Limb (tissue), 2 donors: ENCODE measurements at regions not wholly inside any gene's neighbourhood (a gene's known extent, or its start where the extent isn't known, plus 50 kb on each side); places are given as distances from the start of the nearest gene placed in this dataset.
"Not testable (repeated sequence)": the region's sequence is repeated elsewhere in the genome, so short reads cannot be mapped to it uniquely, and the experiment has no call there.

ENCODE experiments used
- DNase-seq, 2 donors: peaks; one replicate each; pipeline ENCODE4 v3.0.0-alpha.2; 2016; ENCODE audit errors: extremely low spot score in 2 of 2

DNA sequence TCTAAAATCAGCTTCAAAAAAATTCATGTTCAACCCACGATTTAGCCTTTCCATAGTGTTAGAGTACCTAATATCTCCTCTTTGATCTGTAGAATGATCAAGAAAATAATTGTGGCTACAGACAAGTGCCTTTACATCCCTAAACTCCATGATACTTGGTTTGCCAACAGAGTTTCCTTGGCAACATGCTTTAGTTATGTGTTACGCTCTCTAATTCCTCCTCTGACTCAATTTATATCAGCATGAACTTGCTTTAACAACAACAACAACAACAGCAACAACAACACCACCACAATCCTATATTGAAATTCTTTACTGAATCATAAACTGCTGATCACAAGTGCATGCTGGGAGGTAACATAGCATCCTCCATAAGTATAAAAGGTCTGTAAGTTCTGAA, 757.8 kb downstream of the CDH11 start:
- DNase-seq: no peak

DNA sequence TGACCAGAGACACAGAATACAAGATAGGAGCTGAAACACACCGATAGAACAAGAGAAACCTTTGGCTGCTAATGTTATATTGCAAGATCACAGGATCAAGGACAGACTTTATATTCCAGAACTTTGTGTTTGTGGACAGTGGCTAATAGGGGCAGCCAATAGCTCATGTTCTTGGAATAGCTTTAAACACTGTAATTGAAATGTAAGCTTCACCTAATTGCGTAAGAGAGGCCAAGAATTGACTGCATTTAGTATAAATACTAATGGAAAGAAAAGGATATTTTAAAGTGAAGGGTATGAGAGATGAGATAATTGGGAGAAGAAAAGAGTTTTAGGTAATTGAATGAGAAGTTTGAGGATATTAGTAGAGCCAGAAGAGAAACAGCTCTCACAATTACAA, 758.8 kb downstream of the CDH11 start:
- no peak for DNase-seq

DNA sequence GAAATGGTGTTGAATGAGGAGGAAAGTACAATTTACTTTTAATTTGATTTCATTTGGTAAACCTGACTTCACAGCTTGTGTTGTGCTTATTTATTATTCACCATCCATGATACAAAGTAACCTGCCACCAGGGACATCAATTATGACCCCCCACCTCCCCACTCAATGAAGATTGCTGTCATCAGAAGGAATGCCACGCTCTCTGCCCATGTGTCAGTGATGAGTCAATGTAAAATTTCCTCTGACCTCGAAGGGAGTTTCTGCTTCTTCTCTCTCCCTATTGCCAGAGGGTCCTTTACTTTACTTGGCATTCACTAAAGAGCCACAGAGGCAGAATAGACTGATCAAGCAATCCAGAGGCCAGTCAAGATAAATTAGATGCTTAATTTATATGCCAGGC, 759.7 kb downstream of the CDH11 start:
- no peak for DNase-seq

DNA sequence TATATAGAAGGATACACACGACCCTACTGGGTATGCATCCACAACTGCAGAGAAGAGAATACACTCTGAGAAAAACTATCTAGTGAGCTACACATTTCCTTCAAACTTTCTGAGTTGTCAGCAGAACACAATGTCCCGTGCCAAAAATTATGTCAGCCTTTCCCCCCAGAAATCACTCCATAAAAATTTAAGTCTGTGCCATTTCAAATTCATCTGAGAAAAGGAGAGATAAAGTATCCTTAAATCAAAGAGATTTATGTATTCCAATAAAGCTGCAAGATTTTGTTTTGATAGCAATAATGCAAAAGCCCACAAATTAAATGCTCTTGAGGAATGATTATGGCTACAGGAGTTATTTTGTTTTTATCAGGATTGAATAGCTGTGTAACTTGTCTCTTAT, 760.1 kb downstream of the CDH11 start:
- no peak for DNase-seq

DNA sequence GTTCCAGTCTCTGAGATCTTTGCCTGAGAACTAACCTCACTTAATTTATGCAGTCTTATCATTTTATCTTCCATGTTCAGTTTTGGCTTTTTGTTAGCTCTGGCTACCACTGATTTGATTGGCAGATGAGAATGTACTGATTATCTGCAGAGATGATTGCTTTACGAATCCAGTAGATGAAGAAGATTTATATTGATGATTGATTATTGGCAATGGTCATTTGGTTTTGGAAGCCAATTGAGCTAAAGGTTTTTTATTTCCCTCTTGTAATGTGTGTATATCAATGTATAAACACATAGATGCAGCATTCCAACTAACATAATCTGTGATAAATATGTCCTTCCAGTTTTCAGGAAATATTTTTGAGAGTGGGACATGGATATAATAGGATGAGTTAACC, 763.6 kb downstream of the CDH11 start:
- no peak for DNase-seq

DNA sequence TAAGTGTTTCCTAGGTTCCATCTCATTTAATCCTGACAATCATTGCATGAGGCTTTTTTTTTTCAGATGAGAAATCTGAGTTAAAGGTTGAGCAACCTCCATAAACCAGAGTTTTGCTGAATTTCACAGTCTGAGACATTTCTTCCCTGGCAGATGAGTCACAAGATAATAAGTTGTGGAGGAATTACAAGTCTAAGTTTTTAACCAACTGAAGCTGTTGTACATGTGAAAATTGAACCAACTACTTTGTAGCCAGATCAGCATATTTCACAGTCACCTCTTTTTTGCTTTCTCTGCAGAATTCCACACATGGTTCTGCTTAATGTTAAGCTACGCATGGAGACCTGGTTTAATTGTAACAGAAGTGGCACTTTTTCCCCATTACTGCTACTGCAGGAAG, 765.6 kb downstream of the CDH11 start:
- no peak for DNase-seq

DNA sequence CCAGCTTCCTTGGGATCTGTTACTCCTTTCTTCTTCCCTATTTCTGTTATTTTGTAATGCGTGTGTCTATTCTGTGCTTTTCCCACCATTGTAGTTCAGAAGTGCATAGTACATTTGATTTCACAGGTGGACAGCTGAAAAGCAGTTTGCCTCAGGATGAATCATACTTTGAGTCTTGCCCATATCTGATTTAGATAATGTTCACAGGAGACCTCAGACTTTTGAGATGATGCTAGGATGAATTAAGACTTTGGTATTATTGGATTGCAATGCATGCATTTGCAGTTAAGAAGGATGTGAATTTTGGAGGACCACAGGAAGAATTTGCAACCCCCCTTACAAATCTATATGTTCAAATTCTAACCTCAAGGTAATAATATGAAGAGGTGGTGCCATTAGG, 769.6 kb downstream of the CDH11 start:
- no peak for DNase-seq

DNA sequence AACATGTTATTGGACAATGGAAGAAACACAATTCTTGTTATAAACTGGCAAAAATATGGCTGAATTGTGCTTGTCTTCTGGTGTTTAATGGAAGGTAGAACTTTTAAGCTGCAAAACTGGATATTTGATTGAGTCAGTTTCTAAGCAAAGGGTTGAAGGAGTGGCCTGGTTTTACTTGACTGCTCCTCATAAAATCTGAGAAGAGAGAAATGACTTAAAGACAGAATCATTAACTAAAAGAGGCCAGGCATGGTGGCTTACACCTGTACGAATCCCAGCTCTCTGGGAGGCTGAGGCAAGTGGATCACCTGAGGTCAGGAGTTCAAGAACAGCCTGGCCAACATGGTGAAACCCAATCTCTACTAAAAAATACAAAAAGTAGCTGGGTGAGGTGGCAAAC, 770.7 kb downstream of the CDH11 start:
- no peak for DNase-seq

DNA sequence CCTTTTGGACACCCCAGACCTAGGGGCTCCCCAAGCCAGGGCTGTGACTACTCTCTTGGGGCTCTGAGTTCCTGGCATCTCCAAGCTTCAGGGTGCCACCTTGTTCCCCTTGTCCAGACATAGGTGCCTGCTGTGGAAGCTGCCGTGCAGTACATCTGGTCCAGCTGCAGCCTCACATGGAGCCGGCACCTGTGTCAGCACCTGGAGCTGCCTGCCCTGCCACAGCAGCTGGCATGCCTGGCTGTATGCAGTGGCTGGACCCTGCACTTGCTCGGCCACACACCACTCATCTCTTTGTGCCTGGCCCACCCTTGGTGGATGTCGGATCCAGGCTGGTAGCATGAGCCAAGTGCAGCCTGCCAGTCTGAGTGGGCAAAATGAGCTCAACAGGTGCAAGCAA, 775.8 kb downstream of the CDH11 start:
- DNase-seq: no peak

DNA sequence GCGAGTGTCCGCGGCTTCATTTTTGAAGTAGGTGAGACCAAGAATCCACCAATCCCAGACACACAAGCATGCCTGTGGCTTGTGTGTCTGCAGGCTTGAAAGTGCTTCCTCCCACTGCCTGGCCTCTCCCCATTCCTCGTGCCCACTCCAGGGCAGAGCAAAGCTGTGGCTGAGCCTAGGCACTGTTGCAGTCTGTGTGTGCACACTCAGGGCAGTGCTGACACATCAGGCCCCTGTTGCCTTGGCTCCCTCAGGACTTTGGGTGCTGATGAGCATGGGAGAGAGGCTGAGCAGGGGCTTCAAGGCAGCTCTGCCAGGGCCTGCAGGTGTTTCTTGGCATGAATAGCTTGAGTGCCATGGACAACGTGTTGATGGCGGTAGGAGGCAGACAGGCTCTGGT, 776.7 kb downstream of the CDH11 start:
- DNase-seq: no peak

DNA sequence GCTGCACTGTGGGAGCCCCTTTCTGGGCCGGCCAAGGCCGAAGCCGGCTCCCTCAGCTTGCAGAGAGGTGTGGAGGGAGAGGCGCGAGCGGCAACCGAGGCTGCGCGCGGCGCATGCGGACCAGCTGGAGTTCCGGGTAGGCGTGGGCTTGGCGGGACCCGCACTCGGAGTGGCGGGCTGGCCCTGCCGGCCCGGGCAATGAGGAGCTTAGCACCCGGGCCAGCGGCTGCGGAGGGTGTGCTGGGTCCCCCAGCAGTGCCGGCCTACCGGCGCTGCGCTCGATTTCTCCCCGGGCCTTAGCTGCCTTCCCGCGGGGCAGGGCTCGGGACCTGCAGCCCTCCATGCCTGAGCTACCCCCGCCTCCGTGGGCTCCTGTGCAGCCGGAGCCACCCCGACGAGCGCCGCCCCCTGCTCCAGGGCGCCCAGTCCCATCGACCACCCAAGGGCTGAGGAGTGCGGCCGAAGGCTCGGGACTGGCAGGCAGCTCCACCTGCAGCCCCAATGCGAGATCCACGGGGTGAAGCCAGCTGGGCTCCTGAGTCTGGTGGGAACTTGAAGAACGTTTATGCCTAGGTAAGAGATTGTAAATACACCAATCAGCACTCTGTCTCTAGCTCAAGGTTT, 777.9 kb downstream of the CDH11 start:
- DNase-seq: not testable (repeated sequence)

DNA sequence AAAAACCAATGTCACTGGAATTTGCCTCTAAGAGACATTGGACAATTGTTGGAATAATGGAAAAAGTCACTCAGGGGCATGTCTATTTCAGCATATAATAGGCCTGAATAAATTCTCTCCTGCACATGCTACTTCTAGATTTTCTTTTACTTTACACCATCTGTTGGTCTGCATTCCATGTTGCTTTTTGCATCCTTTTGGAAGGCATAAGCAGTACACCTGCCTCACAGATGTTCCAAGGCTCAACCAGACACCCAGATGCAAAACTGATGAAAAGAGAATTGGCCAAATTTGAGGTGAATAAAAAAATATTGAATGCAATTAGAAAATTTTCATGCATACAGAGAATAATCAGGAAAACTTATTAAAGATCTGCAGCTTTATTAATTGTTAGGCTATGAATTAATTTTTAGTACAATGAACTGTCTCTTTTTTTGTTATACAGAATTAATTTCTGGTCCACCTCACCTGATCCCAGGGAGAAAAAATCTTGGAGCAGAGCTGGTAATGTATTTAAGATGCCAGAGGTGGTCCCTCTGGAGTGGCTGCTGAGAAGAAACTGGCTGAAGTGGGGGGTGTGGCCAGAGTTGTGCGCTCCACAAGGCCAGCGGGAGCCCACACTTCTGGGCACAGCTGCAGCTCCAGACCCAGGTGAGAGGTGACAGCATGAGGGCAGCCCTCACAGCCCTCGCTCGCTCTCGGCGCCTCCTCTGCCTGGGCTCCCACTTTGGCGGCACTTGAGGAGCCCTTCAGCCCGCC, 778.6 kb downstream of the CDH11 start:
- no peak for DNase-seq

DNA sequence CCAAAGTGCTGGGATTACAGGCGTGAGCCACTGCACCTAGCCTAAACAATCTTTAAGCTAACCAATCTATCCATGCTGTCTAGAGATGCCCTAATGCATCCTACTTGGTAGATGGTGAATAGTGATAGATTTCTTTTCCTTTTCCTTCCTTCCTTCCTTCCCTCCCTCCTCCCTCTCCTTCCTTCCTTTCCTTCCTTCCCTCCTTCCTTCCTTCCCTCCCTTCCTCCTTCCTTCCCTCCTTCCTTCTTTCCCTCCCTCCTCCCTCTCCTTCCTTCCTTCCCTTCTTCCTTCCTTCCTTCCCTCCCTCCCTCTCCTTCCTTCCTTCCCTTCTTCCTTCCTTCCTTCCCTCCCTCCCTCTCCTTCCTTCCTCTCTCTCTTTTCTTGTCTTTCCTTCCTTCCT, 780.5 kb downstream of the CDH11 start:
- DNase-seq: not testable (repeated sequence)

DNA sequence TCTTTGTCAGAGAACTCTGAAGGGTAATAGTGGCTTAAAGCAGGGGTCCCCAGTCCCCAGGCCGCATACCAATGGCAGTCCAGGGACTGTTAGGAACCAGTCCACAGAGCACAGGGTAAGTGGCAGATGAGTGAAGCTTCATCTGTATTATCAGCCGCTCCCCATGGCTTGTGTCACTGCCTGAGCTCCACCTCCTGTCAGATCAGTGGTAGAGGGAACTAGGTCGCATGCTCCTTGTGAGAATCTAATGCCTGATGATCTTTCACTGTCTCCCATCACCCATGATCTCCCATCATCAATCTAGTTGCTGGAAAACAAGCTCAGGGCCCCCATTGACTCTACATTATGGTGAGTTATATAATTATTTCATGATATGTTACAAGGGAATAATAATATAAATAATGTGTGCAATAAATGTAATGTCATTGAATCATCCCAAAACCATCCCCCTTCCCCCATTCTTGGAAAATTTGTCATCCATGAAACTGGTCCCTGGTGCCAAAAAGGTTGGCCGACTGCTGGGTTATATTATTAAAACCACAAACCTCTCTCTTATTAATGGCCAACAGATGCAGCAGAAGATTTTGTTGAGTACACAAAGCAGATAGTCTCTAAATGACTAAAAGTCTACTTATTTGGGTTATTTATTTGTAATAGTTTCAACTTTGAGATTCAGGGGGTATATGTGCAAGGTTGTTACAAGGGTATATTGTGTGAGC, 782.7 kb downstream of the CDH11 start:
- DNase-seq: no peak

DNA sequence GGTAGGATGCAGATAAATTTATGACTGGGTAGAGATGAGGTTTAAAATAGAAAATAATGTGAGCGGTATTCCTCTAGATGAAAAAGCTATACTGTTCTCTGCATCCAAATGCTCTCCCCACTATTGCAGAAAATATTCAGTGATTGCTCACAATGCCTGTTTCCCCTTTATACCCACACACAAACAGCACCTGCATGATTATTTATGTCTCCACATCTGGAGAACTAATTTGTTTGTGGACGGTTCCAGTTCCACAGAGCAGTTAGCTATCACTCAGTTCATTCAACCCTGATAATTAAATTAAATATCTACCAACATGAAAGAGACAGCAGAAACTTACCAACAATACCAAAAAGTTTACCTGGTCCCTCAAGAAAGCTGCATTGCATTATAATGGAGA, 800.0 kb downstream of the CDH11 start:
- DNase-seq: no peak

DNA sequence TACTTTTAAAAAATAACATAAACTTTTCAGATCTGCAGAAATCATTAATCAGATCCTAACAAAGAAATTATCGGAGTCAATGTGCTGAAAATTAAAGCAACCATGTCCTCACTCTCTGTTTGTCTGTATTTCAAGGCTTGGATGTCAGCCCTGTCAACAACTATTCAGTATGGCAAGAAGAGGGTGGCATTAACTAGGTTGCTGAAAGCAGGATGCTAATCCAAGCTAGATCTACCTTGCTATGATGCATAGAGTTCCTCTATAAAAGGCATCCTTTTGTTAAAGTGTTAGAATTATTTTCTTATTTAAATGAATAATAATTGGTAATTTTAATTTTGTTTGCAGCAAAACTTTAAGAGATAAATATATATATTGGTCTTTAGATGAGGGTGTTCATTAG, 800.8 kb downstream of the CDH11 start:
- no peak for DNase-seq

DNA sequence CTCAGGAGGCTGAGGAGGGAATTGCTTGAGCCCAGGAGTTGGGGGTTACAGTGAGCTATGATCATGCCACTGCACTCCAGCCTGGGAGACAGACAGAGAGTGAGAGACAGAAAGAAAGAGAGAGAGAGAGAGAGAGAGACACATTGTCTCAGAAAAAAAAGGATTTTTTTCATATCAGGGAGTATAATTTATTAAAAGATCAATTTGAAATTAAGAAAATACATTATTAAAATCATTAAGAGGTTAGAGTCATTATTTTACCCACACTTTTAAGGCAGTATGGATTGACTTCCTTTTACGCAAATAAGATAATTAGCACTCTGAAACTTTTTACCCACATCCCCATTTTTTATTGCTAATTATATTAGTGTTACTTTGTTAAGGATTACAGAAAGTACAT, 804.3 kb downstream of the CDH11 start:
- no peak for DNase-seq

DNA sequence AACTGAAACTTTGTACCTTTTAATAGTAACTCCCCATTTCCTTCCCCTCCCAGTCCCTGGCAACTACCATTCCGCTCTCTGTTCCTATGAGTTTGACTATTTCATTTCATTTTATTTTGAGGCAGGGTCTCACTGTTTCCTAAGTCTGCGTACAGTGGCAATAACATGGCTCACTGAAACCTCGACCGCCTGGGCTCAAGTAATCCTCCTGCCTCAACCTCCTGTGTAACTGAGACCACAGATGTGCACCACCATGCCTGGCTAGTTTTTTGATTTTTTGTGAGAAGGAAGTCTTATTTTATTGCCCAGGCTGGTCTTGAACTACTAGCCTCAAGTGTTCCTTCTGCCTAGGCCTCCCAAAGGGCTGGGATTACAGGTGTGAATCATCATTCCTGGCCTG, 808.1 kb downstream of the CDH11 start:
- no peak for DNase-seq

DNA sequence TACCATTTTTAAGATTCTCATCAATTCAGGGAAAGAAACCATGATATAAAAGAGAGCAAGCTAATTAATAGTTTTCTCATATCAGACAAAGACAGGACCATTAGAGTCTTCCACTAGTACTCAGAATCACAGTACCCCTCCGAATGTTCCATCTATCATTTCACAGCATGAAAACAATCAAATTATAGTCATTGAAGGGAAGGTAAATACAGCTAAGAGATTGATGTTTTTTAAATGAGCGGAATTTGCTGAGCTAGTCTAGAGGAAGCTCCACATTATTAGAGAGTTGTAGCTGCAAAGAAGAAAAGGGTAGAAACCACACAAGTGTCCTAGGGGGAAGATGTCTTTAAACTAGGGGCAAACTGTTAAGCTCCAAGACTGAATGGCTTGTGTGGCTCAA, 808.9 kb downstream of the CDH11 start:
- DNase-seq: no peak

DNA sequence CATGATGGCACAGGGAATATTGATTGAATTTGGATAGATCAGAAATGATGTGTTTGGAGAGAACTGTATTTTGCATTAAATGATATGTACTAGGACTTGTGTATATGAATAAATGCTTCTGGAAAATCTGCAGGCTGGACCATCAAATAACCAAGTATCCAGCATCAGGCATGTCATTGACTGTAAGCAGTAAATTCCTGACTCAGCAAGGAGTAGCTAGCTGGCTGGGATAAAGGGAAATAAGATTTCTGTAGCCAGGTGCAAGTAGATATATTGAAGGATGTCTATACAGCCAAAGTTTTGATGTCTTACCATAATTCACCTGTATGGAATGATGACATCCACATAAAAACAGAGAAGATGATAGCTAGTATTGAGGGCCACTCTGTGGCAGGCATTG, 809.6 kb downstream of the CDH11 start:
- DNase-seq: no peak

DNA sequence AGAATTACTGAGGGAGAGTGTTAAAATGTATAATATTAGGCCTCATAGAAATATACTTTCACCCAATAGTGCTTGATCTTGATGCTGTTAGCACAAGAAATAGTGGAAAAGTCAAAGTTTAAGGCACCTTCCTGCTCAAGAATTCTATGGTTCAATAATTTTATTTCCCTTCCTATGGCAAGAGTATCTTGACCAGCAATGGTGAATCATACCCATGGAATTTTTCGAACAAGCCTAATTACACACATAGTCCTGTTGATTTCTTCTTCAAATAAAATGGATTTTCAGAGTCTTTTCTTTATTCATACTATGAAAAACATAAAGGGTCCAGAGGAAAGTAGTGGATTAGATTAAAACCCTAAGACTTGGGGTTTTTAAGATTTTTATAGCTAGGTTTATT, 810.6 kb downstream of the CDH11 start:
- no peak for DNase-seq

DNA sequence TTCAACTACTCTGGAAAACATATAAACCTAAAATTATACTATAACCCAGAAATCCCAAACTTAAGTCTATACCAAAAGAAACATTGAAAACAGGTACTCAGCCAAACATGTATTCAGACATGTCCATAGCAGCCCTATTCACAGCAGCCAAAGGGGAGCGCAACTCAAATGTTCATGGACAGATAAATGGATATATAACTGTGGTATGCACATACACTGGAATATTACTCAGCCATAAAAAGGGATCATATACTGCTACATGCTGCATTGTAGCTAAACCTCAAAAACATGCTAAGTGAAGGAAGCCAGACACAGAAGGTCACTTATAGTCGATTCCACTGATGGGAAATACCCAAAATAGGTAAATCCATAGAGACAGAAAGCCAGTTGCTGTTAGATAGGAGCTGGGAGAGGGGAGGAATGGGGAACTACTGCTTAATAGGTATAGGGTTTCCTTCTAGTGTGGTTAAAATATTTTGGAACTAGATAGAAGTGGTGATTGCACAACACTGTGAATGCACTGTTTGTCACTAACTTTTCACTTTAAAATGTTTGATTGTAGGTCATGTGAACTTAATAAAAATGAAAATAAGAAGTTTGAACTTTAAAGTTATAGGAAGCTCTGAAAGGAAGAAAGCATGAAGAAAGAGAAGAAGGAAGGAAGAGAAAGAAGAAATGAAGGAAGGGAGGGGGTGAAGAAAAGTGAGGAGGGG, 812.3 kb downstream of the CDH11 start:
- DNase-seq: no peak
